ENCODE measurements at regions not wholly inside any gene's neighbourhood (a gene's known extent, or its start where the extent isn't known, plus 50 kb on each side); places are given as distances from the start of the nearest gene placed in this dataset.
A peak's percentile ranks its signal among the peaks of the same experiment; 100 is the strongest.

DNA sequence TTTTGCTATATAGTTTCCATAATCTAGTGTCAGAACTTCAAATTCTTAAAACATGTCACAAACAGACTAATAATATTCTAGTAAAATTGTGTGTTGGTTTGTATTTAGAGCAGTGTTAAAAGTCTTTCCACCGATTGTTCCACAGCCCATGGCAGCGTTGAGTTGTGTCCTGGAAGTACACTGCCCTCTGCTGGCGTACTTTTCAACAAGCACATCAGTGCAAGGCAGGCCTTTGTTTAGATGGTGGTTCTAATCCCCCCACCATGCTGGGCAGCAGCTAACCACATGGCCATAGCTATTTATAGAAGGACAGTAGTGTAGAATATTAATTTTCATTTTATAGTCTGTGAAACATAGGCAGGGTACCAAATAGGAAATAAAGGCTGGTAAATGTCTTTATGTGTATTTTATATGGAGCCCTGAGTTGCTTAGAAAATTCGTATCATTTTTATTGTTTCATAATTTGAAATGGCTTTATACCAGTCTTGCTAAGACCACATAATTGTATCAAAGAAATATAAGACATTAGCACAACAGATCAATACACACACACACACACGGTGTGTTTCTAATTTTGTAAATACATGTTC, 235.4 kb downstream of the SEC23A start (continued):
- TF ChIP-seq, protein P1, sequence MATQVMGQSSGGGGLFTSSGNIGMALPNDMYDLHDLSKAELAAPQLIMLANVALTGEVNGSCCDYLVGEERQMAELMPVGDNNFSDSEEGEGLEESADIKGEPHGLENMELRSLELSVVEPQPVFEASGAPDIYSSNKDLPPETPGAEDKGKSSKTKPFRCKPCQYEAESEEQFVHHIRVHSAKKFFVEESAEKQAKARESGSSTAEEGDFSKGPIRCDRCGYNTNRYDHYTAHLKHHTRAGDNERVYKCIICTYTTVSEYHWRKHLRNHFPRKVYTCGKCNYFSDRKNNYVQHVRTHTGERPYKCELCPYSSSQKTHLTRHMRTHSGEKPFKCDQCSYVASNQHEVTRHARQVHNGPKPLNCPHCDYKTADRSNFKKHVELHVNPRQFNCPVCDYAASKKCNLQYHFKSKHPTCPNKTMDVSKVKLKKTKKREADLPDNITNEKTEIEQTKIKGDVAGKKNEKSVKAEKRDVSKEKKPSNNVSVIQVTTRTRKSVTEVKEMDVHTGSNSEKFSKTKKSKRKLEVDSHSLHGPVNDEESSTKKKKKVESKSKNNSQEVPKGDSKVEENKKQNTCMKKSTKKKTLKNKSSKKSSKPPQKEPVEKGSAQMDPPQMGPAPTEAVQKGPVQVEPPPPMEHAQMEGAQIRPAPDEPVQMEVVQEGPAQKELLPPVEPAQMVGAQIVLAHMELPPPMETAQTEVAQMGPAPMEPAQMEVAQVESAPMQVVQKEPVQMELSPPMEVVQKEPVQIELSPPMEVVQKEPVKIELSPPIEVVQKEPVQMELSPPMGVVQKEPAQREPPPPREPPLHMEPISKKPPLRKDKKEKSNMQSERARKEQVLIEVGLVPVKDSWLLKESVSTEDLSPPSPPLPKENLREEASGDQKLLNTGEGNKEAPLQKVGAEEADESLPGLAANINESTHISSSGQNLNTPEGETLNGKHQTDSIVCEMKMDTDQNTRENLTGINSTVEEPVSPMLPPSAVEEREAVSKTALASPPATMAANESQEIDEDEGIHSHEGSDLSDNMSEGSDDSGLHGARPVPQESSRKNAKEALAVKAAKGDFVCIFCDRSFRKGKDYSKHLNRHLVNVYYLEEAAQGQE (IDR thresholded peaks at IDR 0.05; ENCODE audit: borderline replicate concordance), result peak; percentile 56; the same call in 1 of the 2 replicates
- TF ChIP-seq, protein P1 (CRISPR knock-in tag; IDR thresholded peaks at IDR 0.05; ENCODE audit: low read depth), result no peak
- 0 out of 2 replicates have a peak, but pooled peaks have one; percentile 6 for TF ChIP-seq CREM (IDR thresholded peaks at IDR 0.05; ENCODE audit: low read depth)
- TF ChIP-seq GATAD2A (IDR thresholded peaks at IDR 0.05), result no peak
- TF ChIP-seq ZBTB33 (CRISPR knock-in tag; IDR thresholded peaks at IDR 0.05), result no peak
- 0 out of 2 replicates have a peak, but pooled peaks have one; percentile 9 for TF ChIP-seq MEF2A (IDR thresholded peaks at IDR 0.05; ENCODE audit: control insufficient read depth, low read depth, low read length)
- TF ChIP-seq NCOA1 (IDR thresholded peaks at IDR 0.05; ENCODE audit: low read depth), result no peak
- peak; percentile 52 to 67 (median 66) for TF ChIP-seq CTCF (IDR thresholded peaks at IDR 0.05 in 2 of 3, conservative IDR thresholded peaks at IDR 0.05 in 1 of 3; ENCODE audit: insufficient read depth in 2 of 3, low read depth in 1 of 3, low read length in 3 of 3)
- no peak for TF ChIP-seq RBM17 (IDR thresholded peaks at IDR 0.05; ENCODE audit: borderline replicate concordance, low read depth, low read length)
- TF ChIP-seq KDM5B (IDR thresholded peaks at IDR 0.05; ENCODE audit: insufficient replicate concordance, low read depth, low read length), result no peak
- no peak for TF ChIP-seq NFATC3 (IDR thresholded peaks at IDR 0.05)
- no peak for TF ChIP-seq CBX8 (IDR thresholded peaks at IDR 0.05; ENCODE audit: borderline replicate concordance, extremely low read depth, low read depth, low read length, poor library complexity, severe bottlenecking)
- no peak for TF ChIP-seq ARID1B (IDR thresholded peaks at IDR 0.05)
- TF ChIP-seq THRA (IDR thresholded peaks at IDR 0.05), result no peak
- no peak for TF ChIP-seq GABPB2 (CRISPR knock-in tag; conservative IDR thresholded peaks at IDR 0.05)
